Spleen (tissue), 11 donors: ENCODE measurements at regions not wholly inside any gene's neighbourhood (a gene's known extent, or its start where the extent isn't known, plus 50 kb on each side); places are given as distances from the start of the nearest gene placed in this dataset.

Experiments used
- DNase-seq: peaks from one replicate; pipeline ENCODE4 v3.0.0-alpha.2; 2020
- H3K27ac ChIP-seq, 8 donors: fragments of 200-600 bp; sonication (generic) in 7 of 8; 1 replicate in 4 of 8; 2 replicates in 4 of 8; pipeline versions ENCODE4 v1.5.0 to v1.8.0; 2016 to 2021; ENCODE audit warnings: inconsistent platforms in 4 of 8, mild to moderate bottlenecking in 4 of 8, moderate library complexity in 1 of 8
- H3K27me3 ChIP-seq, 7 donors: fragments of 200-600 bp; sonication (generic) in 6 of 7; replicated peaks in 1 of 7; 1 replicate in 4 of 7; 2 replicates in 3 of 7; pipeline versions ENCODE4 v1.5.0 to v1.8.0; 2016 to 2021; ENCODE audit warnings: inconsistent platforms in 3 of 7, mild to moderate bottlenecking in 1 of 7
- H3K36me3 ChIP-seq, 6 donors: fragments of 200-600 bp; sonication (generic) in 5 of 6; 1 replicate in 4 of 6; 2 replicates in 2 of 6; pipeline versions ENCODE4 v1.5.0 to v1.8.0; 2016 to 2021; ENCODE audit warnings: inconsistent platforms in 2 of 6
- H3K4me1 ChIP-seq, 6 donors: fragments of 200-600 bp; sonication (generic) in 5 of 6; 1 replicate in 3 of 6; 2 replicates in 3 of 6; pipeline versions ENCODE4 v1.5.0 to v1.8.0; 2016 to 2021; ENCODE audit warnings: inconsistent platforms in 3 of 6
- H3K4me3 ChIP-seq, 8 donors: fragments of 200-600 bp; sonication (generic) in 7 of 8; 1 replicate in 4 of 8; 2 replicates in 4 of 8; pipeline versions ENCODE4 v1.5.0 to v1.8.0; 2016 to 2021; ENCODE audit warnings: inconsistent platforms in 4 of 8, mild to moderate bottlenecking in 4 of 8, moderate library complexity in 2 of 8
- H3K9me3 ChIP-seq, 8 donors: fragments of 200-600 bp; sonication (generic) in 7 of 8; 1 replicate in 4 of 8; 2 replicates in 4 of 8; pipeline versions ENCODE4 v1.5.0 to v1.8.0; 2016 to 2021; ENCODE audit warnings: inconsistent platforms in 4 of 8
- CTCF ChIP-seq, 11 experiments: fragments of 200-600 bp in 7 of 11; fragments of 450-650 bp in 4 of 11; sonication (generic) in 4 of 11; IDR thresholded peaks in 8 of 11; conservative IDR thresholded peaks in 3 of 11; 1 replicate in 7 of 11; 2 replicates in 4 of 11; pipeline versions ENCODE4 v1.4.0 to v1.8.0; 2016 to 2021; ENCODE audit warnings: antibody characterized with exemption in 11 of 11, inconsistent platforms in 4 of 11, mild to moderate bottlenecking in 1 of 11
- POLR2A ChIP-seq, 3 donors: fragments of 450-650 bp; IDR thresholded peaks; one replicate each; pipeline ENCODE4 v1.5.1; 2017; ENCODE audit warnings: antibody characterized with exemption in 3 of 3, mild to moderate bottlenecking in 1 of 3
- POLR2AphosphoS5 ChIP-seq, 3 donors: sonication (generic); formaldehyde crosslinking; IDR thresholded peaks; one replicate each; pipeline ENCODE4 v1.5.1; 2017; ENCODE audit warnings: antibody characterized with exemption in 3 of 3
- WGBS, 5 donors: extraction: QIAGEN DNeasy Blood & Tissue Kit in 3 of 5; methylation state at CpG; one replicate each; pipeline versions ENCODE4 v1.1.5 to v1.1.7; 2013 to 2018; 5-methylcytosine and 5-hydroxymethylcytosine counted together
- intact Hi-C: fragments of 100-400 bp; cut with DNase I; formaldehyde crosslinking; loops from one replicate; pipeline ENCODE4 v1.15.0; 2023; ENCODE audit warnings: low total_unique reads
- donor health status: healthy with polysubstance abuse.
- donor health status: DM: no; HTN: no; CAD: no; lungs with moderate emphysema.
- donor health status: DM: no; HTN: no; CAD: no.
- donor health status: Bipolar disorder and iron deficiency.
- donor health status: healthy.
- donor health status: DM: no; HTN: no; CAD: no.
- donor health status: DM: yes; HTN: yes; CAD: no.

- intact Hi-C loops = no loop called here
- H3K4me3 ChIP-seq = no peak overlapping the region
Observed at GRCh38 chr3:69474186-69474585, 88.3 kb upstream of the FRMD4B start.

GRCh38 chr3:69472093-69472492 is 86.2 kb upstream of the FRMD4B start:
- no peak overlapping the region for H3K27ac ChIP-seq
- no peaks in the 10 kb centered on the region for H3K4me1 ChIP-seq
- no peak overlapping the region for H3K4me3 ChIP-seq
- intact Hi-C loops = no loop called here
- DNase-seq = no peak
- no peaks in the 10 kb centered on the region for H3K36me3 ChIP-seq
- WGBS, 5 donors = 94 to 100% (median 97%) methylated on average over 1 of the region's 1 CpG
- TF ChIP-seq POLR2A (IDR thresholded peaks at IDR 0.05) = no peak
- no peak for TF ChIP-seq POLR2AphosphoS5 (IDR thresholded peaks at IDR 0.05)
- TF ChIP-seq CTCF (IDR thresholded peaks at IDR 0.05 in 8 of 11, conservative IDR thresholded peaks at IDR 0.05 in 3 of 11) = no peak
- H3K9me3 ChIP-seq = no peaks in the 10 kb centered on the region
- no peaks in the 10 kb centered on the region for H3K27me3 ChIP-seq

More at GRCh38 chr3:69474186-69474585, 88.3 kb upstream of the FRMD4B start:
- H3K36me3 ChIP-seq = no peaks in the 10 kb centered on the region
- H3K4me1 ChIP-seq = no peaks in the 10 kb centered on the region
- H3K27ac ChIP-seq = no peak overlapping the region
- no peaks in the 10 kb centered on the region for H3K9me3 ChIP-seq
- TF ChIP-seq POLR2AphosphoS5 (IDR thresholded peaks at IDR 0.05) (no peak), CTCF (IDR thresholded peaks at IDR 0.05 in 8 of 11, conservative IDR thresholded peaks at IDR 0.05 in 3 of 11) (no peak), POLR2A (IDR thresholded peaks at IDR 0.05) (no peak)
- no peak for DNase-seq
- 38 to 54% (median 50%) methylated on average over 1 of the region's 1 CpG for WGBS, 5 donors
- H3K27me3 ChIP-seq = no peaks in the 10 kb centered on the region

- WGBS, 5 donors = 83 to 90% (median 87%) methylated on average over 1 of the region's 1 CpG
- TF ChIP-seq CTCF (IDR thresholded peaks at IDR 0.05 in 8 of 11, conservative IDR thresholded peaks at IDR 0.05 in 3 of 11) (no peak), POLR2AphosphoS5 (IDR thresholded peaks at IDR 0.05) (no peak), POLR2A (IDR thresholded peaks at IDR 0.05) (no peak)
- DNase-seq = no peak
- H3K27me3 ChIP-seq = no peaks in the 10 kb centered on the region
- H3K36me3 ChIP-seq = no peaks in the 10 kb centered on the region
- H3K27ac ChIP-seq = no peak overlapping the region
- no peak overlapping the region for H3K4me3 ChIP-seq
- H3K4me1 ChIP-seq = peaks cover 0 to 7% (median 0%) of the 10 kb centered on the region in 6 donors
- intact Hi-C loops = no loop called here
- H3K9me3 ChIP-seq = no peaks in the 10 kb centered on the region
Observed at GRCh38 chr3:69463531-69463930, 77.6 kb upstream of the FRMD4B start.

- no peaks in the 10 kb centered on the region for H3K9me3 ChIP-seq
- TF ChIP-seq CTCF (IDR thresholded peaks at IDR 0.05 in 8 of 11, conservative IDR thresholded peaks at IDR 0.05 in 3 of 11) = no peak
- no peak for TF ChIP-seq POLR2AphosphoS5 (IDR thresholded peaks at IDR 0.05)
- no peak for TF ChIP-seq POLR2A (IDR thresholded peaks at IDR 0.05)
- no peak overlapping the region for H3K27ac ChIP-seq
- H3K27me3 ChIP-seq = no peaks in the 10 kb centered on the region
- H3K36me3 ChIP-seq = no peaks in the 10 kb centered on the region
- H3K4me3 ChIP-seq = no peak overlapping the region
- intact Hi-C loops = no loop called here
- H3K4me1 ChIP-seq = peaks cover 0 to 7% (median 0%) of the 10 kb centered on the region in 6 donors
- DNase-seq = no peak
Observed at GRCh38 chr3:69462826-69463100, 76.9 kb upstream of the FRMD4B start.
